GM18511 (cell line): ENCODE measurements at regions not wholly inside any gene's neighbourhood (a gene's known extent, or its start where the extent isn't known, plus 50 kb on each side); places are given as distances from the start of the nearest gene placed in this dataset.
"Not testable (repeated sequence)": the region's sequence is repeated elsewhere in the genome, so short reads cannot be mapped to it uniquely, and the experiment has no call there.

ENCODE experiments used
- ATAC-seq: cut with Tn5 transposase; IDR thresholded peaks from one replicate; pipeline ENCODE4 v1.9.1; 2021; ENCODE audit warnings: mild to moderate bottlenecking, moderate library complexity; ENCODE audit not compliant: unreplicated experiment

DNA sequence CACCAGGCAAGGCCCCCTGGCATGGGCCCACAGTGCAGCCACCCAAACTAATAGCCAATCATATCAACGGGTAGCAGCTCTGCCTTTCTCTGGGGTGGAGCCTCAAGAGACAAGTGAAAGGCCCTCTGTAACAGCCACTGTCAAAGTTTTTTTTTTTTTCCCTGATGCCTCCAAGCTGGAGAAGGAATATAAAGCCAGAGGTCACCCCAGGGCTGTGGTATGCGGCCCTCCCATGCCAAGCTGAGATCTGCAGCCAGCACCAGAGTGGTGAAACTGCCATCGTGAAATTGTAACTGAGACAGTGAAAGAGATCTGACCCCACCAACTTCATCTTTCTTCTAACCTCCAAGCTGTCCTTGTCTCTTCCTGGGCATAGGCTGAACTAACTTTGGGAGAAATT is 407.0 kb downstream of the KLHL4 start:
- no peak for ATAC-seq

DNA sequence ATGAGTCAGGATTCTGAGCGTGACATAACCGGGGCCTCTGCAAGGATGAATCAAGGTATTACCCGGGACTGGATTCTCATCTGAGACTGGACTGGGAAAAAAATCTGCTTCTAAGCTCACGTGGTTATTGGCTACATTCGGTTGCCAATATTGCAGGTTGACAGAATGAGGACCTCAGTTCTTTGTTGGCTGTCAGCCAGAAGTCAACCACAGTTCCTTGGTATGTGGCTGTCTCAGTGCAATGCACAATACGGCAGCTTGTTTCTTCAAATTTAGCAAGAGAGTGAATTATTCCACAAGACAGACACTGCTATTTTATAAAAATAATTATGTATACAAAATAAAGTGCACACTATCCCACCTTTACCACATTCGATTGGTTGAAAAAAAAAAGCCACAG is 424.2 kb downstream of the KLHL4 start:
- no peak for ATAC-seq

DNA sequence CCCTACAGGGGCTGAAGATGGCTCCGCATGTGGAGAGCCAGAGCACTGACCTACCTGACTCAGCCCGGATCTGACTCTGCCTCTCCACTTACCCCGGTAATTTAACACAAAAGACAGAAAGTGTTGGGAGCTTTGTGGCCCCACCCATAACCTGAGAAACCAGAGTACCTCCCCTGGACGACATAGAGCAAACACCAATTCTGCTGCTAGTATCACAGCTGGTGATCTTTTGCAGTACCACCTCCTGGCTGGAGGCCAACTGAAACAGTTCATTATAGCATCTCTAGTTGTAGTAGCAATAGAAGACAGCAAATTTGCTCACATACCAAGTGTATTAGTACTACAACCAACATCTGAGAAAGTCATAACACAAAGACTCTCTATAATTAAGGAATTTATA is 443.9 kb downstream of the KLHL4 start:
- ATAC-seq = no peak

DNA sequence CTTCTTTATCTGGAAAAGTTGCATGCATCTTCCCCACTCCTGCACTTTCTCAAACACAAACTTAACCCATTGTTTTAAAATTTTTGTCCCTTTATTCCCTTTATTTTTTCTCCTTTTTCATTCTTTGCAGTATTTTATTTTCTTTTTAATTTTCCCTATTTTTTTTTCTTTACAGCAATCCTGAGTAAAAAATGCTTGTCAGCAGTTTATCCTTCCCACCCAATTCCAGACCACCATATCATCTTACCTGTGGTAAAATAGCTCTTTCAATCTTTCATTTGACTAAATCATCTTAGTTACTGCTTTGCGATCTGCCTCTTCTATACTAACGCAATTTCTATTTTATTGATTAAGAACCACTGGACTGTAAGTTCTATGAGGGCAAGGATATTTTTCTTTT is 450.5 kb downstream of the KLHL4 start:
- ATAC-seq = no peak

DNA sequence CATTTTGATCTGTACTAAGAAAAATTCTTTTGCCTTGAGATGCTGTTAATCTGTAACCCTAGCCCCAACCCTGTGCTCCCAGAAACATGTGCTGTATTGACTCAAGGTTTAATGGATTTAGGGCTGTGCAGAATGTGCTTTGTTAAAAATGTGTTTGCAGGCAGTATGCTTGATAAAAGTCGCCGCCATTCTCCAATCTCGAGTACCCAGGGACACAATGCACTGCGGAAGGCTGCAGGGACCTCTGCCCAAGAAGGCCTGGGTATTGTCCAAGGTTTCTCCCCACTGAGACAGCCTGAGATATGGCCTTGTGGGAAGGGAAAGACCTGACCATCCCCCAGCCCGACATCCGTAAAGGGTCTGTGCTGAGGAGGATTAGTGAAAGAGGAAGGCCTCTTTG is 454.5 kb downstream of the KLHL4 start:
- ATAC-seq = not testable (repeated sequence)

DNA sequence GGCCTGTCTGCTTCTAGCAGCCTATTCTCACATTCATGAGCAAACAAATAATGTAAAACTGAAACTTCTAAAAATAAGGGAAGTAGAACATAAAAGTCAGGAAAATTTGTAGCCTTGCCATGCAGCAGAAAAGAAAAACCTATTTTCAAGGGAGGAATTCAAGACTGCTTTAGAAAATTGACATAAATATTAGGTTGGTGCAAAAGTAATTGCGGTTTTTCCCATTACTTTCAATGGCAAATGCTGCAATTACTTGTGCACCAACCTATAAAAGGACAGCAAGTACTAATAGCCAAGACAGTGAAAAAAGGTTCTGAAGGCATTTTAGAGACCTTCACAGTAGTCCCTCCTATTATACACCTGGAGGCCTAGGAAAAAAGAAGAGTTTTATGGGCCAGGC is 457.8 kb downstream of the KLHL4 start:
- no peak for ATAC-seq

DNA sequence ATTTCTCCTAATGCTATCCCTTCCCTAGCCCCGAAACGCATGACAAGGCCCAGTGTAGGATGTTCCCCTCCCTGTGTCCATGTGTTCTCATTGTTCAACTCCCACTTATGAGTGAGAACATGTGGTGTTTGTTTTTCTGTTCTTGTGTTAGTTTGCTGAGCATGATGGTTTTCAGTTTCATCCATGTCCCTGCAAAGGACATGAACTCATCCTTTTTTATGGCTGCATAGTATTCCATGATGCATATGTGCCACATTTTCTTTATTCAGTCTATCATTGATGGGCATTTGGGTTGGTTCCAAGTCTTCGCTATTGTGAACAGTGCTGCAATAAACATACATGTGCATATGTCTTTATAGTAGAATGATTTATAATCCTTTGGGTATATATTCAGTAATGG is 490.3 kb downstream of the KLHL4 start:
- not testable (repeated sequence) for ATAC-seq

DNA sequence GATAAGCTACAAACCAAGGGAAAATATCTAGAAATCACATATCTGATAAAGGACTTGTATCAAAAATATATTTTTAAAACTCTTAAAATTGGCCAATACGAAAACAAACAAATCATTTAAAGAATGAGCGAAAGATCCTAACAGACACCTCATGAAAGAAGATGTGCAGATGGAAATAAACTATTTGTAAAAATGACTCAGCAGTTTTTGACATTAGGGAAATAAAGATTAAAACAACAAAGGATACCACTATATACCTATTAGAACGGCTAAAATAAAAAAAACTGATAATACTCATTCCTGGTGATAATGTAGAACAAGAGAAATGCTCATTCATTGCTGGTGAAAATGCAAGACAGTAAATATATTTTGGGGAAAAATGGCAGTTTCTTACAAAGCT is 506.4 kb downstream of the KLHL4 start:
- no peak for ATAC-seq

DNA sequence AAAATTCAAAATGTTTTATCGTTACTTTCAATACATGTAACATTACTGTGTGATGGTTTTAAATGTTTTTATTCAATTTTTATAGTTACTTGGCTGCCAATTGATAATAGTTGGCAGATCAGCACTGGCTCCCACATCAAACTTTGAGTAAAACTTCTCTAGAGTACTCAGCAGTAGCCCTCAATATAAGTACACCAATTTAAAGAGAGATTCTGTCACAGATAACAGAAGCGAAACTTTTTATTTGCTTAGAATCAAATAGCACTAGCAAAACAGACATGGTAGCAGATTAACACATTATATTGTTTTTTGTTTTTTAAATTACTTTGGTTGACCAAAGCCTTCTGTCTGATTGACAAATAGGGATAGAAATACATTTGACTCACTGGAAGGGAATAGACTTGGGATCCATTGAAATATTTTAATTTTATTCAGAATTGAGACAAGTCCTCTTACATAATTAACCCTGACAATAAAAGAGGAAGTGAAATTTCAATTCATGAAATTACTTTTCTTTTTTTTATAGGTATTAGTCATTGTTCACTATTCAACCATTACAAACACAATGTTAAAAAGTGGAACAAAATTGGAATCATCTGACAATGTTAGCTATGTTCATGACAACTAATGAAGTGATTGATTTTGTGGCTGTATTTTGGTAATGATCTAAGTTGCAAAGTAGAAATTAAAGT is 554.9 kb downstream of the KLHL4 start:
- no peak for ATAC-seq

DNA sequence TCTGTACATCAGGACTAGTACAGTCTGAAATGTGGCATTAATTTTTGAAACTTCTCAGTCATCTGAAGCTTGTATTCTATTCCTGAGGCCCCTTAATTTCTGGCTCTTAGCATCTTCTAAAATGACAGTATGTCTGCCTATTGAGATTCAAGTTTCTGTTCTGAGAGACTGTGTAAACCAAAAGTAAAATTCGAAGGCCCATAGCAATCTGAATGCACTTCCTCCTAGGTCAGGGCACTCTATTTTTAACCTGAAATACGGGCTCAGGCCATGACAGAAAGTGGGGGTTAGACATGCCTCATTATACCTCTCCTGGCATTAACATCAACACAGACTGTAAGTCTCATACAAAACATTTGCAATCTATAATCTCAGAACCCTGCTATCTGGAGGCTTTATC is 584.4 kb downstream of the KLHL4 start:
- no peak for ATAC-seq

DNA sequence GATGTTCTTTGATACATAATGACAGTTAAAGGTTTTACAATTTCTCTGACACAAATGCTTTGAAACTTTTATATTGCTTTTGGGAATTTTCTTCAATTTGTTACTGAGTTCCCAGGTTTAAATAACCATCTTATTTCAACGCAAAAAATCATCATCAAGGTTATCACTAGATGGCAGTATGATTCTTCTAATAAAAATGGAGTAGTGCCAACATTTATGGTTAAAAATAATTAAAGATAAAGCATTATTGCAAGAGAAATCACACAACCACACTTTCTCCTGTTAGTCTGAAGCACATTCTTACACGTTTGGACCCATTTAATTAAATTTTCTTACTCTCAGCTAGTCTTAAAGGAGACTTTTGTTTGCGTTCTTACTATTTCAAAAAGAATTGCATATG is 611.3 kb upstream of the CPXCR1 start:
- ATAC-seq = no peak

DNA sequence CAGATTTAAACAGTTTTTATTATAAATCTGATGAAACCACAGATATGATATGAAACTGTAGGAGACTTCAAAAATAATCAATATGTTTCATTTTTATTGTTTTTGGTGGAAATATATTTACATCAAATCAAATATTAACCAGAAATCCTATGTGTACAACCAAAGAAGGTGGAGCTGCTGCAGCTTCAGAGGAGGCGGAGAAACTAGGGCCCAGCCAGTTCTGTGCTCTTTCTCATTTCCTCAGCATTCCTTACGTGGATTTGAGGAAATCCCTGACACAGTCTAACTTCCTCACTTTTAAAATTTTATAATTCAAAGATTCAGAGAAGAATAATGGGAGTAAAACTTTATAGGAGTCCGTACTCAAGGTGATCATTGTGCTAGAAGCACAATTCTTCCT is 610.7 kb upstream of the CPXCR1 start:
- no peak for ATAC-seq

DNA sequence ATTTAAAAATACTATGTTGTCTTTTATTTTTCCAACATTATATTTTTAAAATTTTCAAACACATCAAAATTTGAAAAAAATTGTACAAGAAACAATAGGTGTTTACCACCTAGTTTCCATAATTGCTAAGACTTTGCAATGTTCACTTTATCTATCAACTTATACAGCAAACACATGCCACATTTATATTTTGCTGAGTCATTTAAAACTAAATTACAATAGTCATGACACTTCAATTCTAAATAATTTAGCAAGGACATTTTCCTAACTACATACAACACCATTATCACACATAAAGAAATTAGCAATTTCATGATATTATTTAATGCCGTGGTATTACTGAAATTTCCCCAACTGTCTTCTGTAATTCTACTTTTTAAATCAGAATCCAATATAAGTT is 600.4 kb upstream of the CPXCR1 start:
- no peak for ATAC-seq

DNA sequence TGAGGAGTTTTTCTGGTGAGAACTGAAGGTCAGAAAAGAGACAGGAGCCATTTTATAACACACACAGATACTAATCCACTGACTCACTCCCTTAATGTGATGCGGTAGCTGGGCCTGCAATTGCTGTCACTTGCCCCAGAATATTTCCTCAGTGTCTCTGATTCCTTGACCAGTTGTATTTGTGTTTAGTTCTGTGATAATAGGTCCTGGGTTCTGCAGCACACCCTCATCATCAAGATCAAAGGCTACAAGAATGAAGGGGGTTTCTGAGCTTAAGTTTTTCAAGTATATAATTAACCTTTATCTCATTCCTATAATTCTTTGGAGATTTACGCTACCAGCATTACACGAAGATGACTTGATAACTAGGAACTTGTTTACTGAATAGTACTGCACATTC is 576.5 kb upstream of the CPXCR1 start:
- no peak for ATAC-seq

DNA sequence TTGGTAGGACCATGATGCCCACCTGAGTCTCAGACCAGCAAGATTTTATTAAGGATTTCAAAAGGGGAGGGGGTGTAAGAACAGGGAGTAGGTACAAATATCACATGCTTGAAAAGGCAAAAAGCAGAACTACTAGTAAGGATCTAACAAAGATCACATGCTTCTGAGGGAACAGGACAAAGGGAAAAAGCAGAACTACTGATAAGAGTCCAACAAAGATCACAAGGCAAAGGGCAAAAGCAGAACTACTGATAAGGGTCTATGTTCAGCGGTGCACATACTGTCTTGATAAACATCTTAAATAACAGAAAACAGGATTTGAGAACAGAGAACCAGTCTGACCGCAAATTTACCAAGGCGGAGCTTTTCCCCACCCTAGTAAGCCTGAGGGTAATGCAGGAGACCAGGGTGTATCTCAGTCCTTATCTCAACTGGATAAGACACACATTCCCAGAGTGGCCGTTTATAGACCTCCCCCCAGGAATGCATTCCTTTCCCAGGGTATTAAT is 573.0 kb upstream of the CPXCR1 start:
- ATAC-seq = not testable (repeated sequence)

DNA sequence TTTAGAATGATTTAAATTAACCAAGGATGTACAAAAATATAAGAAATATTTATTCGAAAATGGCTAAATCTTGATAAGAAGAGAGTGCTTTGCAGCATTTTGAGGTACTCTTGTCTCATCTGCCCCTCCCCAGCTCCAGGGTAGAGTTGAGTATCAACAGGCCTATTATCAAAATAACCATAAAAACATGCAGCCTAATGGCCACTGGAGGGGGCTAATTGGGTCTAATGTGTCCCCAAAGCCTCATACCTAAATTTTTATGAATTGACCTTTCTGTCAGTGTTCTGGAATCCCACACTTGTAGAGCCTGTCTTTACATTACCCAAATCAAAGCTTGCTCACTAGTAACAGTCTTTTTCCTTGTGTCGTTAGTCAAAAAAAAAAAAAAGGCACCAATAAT is 544.9 kb upstream of the CPXCR1 start:
- no peak for ATAC-seq

DNA sequence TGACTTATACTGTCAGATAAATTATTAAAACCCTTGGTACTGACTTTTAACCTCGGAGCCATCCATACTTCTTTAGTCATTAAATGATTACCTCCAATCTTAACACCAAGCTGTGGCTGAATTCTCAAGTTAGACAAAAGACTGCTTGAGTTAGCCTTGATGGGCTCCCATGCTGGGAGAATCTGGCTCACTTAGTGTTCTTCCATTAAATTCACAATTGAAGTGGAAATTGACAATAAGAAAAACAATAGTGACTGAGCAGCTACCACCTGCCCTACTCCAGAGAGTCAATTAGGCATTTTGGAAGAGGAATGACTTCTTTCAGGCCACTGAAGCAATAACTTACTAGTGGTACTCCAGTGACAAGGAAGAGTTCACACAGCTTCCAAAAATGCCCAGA is 503.0 kb upstream of the CPXCR1 start:
- ATAC-seq = no peak

DNA sequence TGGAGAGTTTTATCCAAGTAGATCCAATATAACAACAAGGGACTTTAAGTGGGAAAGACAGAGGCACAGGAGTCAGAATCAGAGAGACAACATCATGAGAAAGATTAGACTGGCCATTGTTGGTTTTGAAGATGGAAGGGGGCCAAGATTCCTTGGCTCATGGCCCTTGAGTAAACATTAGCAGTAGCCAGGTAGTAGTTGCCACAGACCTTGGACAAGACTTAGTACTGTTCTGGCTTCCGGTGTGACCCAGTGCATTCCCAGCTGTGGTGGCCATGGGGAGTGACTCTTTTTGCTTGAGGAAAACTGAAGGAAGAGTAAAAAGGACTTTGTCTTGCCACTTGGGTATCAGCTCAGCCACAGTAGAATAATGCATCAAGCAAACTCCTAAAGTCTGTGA is 462.2 kb upstream of the CPXCR1 start:
- no peak for ATAC-seq

DNA sequence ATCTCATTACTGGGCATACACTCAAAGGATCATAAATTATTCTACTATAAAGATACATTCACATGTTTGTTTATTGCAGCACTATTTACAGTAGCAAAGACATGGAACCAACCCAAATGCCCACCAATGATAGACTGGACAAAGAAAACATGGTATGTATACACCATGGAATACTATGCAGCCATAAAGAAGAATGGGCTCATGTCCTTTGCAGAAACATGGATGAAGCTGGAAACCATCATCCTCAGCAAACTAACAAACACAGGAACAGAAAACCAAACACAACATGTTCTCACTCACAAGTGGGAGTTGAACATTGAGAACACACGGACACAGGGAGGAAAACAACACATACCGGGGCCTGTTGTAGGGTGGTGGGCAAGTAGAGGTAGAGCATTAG is 433.1 kb upstream of the CPXCR1 start:
- ATAC-seq = not testable (repeated sequence)

DNA sequence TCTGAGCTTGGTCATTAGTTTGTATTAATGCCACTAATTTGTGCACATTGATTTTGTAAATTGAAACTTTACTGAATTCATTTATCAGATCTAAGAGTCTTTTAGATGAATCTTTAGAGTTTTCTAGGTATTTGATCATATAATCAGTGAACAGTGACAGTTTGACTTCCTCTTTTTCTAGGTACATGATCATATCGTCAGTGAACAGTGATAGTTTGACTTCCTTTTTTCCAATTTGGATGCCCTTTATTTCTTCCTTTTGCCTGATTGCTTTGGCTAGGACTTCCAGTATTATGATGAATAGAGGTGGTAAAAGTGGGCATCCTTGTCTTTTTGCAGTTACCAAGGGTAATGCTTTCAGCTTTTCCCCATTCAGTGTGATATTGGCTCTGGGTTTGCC is 421.4 kb upstream of the CPXCR1 start:
- no peak for ATAC-seq

DNA sequence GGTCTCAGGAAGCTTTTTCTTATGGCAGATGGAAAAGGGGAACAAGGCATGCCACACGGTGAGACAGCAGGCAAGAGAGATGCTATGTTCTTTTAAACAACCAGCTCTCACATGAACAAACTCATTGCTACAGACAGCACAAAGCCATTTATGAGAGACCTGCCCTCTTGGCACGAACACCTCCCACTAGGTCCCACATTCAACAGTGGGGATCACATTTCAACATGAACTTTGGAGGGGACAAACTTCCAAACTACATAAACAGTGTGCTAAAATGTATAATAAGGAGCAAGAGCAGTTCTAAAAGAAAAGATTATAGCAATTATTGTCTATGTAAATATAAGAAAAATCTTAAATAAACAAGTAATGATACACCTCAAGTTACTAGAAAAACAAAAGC is 391.8 kb upstream of the CPXCR1 start:
- ATAC-seq = no peak

DNA sequence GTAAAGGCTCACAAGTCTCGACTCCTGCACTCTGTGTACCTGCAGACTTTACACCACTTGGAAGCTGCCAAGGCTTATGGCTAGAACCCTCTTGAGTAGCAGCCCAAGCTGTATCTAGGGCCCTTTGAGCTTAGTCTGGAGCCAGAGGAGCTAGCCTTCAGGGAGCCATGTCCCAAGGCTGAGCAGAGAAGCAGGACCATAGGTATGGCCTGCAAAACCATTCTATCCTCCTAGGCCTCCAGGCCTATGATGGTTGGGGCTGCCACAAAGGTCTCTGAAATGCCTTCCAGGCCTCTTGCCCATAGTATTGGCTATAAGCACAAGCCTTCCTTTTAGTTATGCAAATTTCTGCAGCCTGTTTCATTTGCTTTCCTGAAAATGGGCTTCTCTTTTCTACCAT is 380.7 kb upstream of the CPXCR1 start:
- ATAC-seq = no peak

DNA sequence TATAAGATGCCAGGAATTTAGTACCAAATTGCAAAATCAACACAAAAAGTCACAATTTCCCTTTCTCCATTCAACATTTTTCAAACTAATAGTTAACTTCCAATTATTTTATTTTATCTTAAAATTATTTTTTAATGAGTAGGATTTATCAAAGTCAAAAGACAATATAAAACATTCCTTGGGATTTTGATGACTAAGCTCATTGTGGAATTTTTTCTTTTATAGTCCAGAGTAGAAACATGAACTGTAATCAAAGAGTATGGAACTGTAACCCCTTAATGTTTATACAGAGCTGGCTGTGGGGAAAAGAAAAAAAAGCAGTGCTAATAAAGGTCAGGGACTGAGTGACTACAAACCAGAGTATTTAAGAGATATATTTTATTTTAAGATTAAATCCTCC is 368.6 kb upstream of the CPXCR1 start:
- ATAC-seq = no peak
